ENCODE measurements at regions not wholly inside any gene's neighbourhood (a gene's known extent, or its start where the extent isn't known, plus 50 kb on each side); places are given as distances from the start of the nearest gene placed in this dataset.

DNA sequence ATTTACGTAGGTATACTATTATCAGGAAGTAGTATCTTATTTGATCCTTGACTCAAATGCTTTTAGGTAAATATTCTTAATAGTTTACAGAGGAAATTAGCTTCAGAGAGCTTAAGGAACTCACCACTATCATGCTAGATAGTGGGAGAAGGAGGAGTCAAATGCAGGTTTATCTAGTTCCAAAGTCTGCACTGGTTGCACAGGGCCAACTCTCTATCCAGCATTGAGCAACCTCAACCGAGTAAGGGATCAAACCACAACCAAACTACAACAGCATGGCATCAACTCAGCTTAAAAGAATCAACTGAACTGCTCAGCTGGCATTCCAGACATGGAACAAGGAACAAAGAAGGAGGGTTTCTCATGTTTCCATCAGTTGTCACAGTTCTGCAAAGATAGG, 306.0 kb downstream of the MAF start:
- DNase-seq = no peak

DNA sequence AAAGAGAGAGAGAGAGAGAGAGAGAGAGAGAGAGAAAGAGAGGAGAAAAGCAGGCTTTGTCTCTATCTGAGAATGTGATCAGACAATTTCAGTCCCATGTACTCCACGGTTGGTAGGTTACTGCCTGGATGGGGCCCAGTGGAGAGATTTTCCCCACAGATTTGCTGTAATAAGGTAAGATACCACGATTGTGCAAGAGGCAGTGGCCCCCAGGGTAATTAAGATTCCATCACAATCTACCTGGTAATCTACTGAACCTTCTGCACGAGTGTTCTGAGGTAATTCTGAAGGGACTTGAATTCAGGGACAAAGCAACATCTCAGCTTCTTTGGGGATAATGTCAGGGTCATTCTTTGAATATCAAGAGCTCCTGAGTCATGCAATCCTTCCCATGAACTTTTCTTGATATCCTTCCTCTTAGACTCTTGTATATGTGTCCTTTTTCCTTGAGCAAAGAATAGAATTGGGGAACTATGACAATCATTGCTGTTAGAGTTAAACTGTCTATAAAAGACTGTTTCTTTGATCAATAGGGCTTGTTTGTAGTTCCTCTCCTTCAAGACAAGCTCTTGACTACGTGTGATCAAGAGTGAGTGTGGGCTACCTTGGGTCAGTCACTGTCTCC, 306.6 kb downstream of the MAF start:
- DNase-seq = no peak

DNA sequence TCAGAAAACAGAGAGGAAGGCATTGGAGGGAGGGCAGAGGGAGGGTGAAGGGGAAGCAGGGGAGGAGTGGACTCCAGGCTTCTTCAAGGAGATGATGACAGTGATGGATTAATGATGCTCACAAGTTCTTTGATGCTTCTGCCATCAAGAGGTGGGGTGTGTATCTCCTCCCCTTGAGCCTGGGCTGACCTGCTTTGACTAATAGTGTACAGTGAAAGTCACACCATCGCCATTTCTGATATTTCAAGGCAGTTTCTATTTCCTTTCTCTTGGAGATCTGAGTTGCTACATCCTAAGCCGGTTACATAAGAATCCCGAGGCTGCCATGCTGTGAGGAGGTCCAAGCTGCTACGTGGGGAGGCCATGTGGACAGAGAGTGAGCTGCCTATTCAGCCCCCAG, 312.5 kb downstream of the MAF start:
- no peak for DNase-seq

DNA sequence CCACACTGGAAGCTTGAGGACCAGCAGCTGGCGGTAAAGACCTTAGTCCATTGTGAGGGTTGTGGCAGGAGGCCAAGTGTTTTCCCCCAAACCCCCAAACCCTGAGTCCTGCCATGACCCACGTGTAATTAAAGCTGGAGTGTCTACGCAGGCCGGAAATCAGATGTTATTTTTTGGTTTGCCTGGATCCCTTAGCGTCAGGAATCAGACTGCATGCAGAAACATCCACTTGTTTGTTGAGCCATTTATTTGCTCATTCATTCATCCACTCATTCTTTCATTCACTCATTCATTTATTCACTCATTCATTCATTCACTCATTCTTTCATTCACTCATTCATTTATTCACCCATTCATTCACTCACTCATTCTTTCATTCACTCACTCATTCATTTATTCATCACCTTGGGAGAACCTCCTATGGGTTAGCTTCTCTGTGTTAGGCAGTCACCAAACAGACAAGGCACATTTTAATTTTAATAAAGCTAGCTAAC, 313.1 kb downstream of the MAF start:
- DNase-seq = no peak

DNA sequence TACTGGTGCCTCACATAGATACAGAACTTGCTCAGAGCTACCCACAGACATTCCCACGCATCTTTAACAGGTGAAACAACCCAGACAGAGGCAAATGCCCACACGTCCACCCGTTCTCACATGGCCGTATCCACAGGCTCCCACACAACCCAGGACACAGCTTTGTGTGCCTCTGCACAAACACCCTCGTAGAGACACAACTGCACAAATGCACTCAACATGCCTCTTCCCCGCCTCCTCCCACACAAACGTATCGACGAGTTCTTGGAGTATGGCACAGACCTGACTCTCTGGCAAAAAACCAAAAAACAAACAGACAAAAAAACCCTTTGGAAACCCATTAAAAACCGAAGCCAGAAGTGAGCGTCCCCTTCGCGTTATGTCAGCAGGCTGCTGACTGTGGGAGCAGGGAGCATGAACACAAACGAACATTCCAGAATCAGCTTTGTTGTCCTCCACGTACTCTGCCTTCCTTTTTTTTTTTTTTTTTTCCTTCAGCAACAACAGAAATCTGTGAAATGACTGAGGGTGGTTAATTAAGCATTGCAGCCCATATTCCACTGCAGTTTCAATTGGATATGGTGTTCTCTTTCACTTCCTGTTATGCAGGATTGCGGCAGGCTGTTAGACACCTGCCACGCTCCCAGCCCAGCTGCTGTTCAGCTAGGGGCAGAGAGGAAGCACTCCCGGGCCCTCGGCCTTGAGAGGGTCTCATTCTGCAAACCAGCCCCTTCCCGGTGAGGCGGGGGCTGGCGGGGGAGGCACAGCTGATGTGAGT, 313.7 kb downstream of the MAF start:
- peak; percentile 96 for DNase-seq

DNA sequence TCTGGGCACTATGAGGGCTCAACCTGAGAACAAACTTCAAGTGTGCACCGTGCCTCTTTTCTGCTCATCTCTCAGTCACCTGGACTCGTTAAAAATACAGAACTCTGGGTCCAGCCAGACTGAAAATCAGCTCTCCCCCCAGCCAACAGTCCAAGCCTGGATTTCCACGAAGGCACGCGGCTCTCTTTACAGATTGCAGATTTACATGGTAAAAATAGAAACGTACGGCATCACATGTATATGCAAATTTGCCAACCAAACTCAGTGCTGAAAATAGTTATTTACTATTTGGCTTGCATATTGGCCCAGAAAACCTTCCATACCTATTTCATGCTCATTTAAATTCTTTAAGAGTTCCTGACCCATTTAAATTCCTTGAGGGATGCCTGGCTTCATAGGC, 315.8 kb downstream of the MAF start:
- DNase-seq = no peak

DNA sequence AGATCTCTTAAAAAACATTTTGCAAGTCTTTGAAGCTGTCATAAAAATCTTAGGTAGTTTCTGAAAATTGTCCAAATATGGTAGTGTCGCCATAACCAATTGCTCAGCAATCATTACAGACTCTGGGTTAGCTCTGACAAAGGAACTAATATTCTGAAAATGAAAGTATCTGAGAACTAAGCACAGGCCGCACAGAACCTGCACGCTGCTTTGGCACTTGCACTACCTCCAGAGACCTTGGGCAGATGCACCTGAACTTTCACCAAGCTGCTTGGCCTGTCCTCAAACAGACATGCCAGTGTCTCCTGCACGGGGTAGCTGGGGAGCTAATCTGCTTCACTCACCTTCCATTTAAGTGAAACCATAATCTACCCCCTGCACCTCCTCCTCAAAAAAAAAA, 317.0 kb downstream of the MAF start:
- DNase-seq = no peak

DNA sequence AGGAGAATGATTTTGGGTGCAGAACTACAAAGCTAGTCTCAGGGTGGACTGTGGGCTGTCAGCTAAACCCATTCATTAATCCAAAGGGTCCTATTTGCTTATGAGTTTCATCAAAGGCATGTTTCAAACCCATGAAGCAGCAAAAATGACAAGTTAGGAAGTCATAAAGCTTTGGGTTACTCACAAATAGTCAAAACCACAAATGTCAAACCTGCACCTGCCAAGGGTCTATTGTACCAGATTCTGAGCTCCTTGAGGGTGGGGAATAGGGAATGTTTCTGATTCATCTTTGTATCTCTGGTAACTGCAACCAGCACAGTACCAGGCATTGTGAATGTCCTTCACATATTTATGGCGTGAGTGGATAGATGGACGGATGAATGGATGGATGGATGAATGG, 317.7 kb downstream of the MAF start:
- DNase-seq = no peak

DNA sequence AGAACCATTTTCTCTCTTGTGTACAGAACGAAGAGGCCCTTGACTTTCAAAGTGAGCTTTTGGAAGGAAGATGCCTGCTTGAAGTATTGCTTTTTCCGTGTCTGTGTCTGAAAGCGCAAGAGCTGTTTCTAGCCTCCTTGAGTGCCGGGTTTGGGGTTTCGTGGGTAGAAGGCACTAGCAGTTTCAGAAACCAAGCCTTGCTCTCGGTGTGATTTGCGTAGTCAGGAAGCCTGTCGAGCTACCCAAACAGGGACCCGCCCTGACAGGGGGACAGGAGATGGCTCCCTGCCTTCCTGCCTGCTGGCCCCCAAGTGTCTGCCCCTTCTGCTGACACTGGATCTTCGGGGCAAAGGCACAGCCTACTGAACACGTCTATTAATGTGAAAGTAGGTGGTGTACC, 322.0 kb downstream of the MAF start:
- no peak for DNase-seq

DNA sequence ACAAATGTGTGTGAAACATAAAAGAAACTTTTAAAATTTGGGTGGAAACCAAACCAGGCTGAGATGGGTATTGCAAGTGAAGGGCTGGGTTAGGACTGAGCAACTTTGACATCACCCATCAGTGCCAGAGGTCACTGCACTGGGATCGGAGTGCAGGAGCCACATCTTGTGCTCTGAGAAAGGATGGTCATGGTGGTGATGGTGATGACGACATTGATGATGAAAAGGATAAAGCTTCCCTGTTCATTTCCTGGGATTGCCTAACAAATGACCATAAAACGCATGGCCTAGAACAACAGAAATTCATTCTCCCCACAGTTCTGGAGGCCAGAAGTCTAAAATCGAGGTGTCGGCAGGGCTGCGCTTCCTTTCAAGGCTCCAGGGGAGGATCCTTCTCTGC, 324.0 kb downstream of the MAF start:
- DNase-seq = no peak

DNA sequence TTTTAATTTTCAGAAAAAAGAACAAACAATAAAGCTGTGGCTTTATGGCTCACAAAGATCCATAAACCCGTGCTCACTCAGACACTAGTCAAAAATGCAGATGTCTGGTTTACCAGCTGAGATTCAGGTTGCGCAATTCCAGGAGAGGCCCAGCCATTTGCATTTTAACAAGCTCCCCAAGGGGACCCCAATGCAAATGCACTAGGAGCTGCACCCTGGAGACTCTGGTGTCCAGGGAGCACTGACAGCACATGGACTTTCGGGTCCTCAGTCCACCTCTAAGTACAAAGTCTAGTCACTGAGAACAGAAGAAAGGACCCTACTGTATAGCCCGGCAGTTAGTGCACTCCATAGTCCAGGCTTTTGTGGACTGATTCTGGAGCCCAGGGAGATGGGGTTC, 326.3 kb downstream of the MAF start:
- DNase-seq = no peak

DNA sequence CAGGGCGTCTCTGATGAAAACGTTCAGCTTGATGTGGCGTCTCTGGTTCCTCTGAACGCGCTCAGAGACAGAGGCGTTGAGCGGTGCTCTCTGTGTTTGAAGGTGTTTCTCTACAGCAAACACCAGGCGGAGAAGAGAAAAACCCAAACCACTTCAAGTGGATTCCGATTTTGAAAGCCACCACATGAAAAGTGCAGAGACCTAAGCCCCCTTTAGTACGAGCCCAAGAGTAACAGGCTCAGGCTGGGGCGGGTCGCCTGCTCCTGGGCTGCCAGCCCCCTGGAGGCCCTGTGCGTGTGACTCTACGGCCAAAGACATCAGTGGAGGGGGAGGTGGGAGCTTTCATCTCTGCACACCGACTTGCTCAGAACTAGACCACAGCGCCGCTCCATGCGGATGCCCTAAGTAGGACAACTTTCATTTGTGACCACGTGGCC, 328.4 kb downstream of the MAF start:
- no peak for DNase-seq

DNA sequence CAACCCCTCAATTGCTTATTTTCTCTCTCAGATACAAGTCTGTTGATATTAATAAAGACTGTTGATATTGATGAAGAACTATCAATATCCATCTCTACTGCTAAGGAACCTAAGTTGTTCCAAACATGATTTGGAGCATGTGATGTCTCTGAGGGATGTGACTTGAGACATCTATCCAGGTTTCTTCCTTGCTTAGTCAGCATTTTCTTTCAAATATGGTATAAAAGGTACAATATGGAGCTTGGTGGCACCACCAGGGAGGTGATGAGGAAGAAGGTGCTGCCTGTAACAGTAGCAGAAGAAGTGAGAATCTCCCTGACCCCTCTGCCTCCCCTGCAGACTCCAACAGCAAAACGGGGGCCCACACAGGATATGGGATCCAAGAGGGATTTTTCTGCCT, 329.0 kb downstream of the MAF start:
- DNase-seq = no peak

DNA sequence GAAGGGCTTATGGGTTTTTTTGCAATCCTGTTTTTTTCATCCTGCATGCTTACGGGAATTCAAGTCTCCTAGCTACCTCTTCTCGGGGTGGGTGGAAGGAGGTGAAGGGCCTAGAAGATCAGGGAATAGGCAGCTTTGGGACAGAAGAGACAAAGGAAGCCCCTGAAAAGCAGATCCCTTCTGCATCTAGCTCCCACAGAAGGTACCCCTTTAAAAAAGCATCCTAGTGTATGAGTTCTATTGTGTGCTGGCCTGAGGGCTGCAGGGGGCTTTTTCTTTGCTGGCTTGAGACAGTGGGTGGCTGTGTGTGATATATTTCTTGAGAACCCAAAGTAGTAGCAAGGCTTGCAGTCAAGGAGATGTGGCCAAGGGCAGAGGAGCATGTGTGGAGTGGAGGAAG, 330.5 kb downstream of the MAF start:
- DNase-seq = no peak

DNA sequence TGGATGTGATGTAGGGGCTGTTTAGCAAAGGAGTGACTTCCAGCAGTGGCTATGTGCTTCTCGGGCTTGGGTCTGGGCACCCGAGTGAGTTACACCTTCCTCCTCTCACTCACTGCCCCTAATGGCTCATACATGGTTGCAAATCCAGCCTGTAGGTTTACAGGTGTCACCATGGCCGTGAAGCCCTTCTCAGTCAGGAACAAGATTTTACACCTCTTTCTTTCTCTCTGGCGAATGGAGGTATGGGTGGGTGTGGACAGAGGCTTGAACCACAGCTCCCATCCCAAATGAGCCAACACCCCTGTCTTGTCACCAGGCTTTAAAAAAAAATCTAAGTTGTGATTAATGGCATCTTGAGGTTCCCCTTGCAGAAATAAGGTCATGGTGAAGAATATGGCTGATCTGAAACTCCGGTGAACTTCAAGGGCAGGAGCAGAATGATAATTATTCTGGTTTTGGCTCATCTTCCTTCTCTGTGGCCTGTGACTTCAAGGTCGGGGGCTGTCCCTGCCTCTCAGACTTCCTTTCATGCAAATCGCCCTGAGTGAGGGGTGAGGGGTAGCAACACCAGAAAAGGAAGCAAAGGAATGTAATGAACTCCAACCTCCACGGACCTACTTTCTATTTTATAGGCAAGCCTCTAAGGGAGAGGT, 331.2 kb downstream of the MAF start:
- DNase-seq = no peak

DNA sequence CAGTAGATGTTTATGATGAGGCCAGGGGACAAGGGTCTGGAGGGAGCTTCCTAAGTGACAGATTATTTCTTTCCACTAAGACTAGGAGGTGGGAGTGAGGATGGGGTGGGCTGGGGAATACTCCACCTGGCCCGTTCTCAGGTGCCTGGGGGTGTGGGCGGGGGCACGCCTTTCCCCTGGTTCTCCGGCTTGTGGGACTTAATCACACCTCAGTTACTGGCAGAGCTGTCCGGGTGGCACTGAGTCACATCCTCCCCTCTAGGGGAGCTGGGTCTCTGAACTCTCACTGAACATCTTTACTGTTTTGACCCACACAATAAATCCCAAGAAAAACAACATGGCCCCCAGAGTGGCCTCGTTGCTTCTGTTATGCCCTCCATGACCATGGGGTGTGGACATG, 332.8 kb downstream of the MAF start:
- DNase-seq = no peak

DNA sequence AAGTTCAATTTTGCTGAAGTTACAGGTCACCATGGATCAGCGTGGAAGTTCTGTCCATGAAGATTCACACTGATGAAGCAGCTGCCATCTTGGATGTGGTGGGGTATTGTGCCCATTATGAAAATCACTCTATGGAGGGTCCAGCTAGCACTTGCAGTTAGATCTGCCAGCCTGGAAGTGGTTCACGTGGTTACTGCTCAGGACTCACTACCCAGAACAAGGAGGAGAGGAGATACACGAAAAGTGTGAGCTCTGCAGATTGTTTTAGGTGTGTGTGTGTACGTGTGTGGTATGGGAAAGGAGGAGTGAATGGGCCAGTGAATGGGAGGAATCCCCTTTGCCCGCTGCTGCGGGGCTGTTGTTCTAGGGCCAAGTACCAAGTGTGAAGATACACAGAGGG, 333.4 kb downstream of the MAF start:
- no peak for DNase-seq

DNA sequence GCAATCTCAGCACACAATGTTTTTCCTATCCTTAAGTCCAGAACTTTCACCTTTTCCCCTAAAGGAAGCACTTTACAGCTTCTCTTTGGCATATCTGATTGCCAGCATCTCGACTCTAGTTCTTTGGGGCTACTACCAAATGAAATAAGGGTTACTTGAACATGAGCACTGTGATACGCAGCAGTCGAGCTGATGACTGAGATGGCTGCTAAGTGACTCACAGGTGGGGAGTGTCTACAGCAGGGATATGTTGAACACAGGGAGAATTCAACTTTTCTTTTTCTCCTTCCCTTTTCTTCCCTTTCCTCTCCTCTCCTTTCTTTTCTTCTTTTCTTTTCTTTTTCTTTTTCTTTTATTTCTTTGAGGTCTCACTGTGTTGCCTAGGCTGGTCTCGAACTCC, 334.8 kb downstream of the MAF start:
- no peak for DNase-seq

DNA sequence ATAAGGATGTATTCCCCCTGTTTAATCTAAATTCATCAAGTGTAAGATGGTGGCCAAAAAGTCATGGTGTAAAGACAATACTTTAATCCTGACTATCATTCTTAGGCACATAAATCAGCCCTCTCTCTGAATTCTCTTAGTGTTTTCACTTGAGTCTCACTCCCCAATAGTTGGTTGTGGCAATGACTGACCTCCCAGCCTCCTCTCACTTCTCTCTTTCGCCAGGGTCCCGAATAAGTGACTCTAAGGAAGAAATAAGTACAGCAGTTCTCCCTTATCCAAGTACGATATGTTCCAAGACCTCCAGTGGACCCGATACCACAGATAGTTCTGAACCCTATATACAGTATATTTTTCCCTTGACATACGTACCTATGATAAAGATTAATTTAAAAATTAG, 335.3 kb downstream of the MAF start:
- no peak for DNase-seq

DNA sequence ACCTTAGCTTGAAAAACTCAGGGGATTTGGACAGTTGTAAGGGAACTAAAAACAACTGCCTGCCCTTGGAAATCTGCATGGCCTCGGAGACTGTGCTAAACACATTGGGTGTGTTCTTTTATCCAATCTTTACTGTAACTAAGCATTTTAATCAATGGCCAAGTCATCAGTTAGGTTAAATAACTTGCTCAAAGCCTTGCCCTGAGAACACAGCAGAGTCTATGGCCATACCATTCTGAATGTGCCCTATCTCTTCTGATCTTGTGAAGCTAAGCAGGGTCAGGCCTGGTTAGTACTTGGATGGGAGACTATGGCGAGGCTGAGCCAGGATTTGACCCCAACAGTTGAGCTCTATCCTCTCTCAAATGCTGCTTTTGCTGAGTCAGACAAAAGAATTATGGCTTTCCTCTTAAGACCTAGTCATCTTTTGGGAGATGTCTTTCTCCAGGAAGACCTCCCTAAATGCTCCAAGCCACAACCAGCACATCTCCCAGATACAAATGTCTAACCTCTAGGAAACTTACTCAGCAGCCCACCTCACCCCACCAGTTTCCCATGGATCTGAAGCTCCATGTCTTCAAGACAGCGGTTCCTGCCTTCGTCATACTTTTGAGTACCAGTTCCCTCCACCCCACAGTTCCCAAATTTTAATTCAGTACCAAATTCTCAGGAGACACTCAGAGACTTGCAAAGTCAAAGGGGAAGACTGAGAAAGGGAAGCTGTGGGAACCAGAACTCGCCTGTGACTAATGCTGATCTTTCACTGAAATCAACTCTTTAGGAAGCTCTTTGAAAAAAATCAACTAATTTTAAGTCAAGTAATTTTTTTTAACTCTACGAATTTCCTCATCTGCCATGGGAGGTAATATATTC, 336.1 kb downstream of the MAF start:
- no peak for DNase-seq

DNA sequence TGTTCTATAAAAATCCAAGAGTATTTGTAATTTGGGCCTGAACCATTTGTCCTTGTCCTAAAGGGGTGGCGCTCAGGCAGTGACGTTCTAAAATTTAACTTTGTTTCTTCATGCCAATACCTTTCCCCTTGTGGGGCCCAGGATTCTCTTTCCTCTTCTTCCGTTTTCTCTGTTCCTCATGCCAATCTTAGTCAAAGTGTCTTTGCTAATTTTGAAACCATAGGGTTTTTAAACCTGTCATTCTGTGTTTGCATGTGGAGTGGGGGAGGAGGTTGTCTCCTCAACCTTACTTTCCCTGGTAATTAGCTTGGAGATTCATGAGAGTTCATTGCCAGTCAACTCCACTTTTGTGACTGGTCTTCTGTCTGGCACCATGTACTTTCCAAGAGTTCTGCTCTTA, 337.1 kb downstream of the MAF start:
- DNase-seq = no peak

All from NCI-H1092 treated with DMSO at 0.1 percent for 48 hours (cell line).